OCI-LY7 (cell line): ENCODE measurements at regions not wholly inside any gene's neighbourhood (a gene's known extent, or its start where the extent isn't known, plus 50 kb on each side); places are given as distances from the start of the nearest gene placed in this dataset.

Experiments used
- BruUV-seq: library from RNA; stranded (reverse); fragments of 400-500 nt; replicated peaks from 2 replicates; lab custom pipeline; 2021; lab: Mats Ljungman, UMichigan
- CTCF ChIA-PET: fragments of 300-600 bp; sonication (Branson Sonifier 250); formaldehyde crosslinking; loops from one replicate; lab custom pipeline; 2022; ENCODE audit warnings: antibody characterized with exemption; ENCODE audit not compliant: unreplicated experiment; lab: Charles Lee
- POLR2A ChIA-PET: fragments of 300-600 bp; sonication (Branson Sonifier 250); formaldehyde crosslinking; loops from one replicate; lab custom pipeline; 2022; ENCODE audit warnings: antibody characterized with exemption; lab: Charles Lee
- DNase-seq: peaks from one replicate; pipeline ENCODE4 v3.0.0-alpha.2; 2015; ENCODE audit warnings: low spot score
- H2AFZ ChIP-seq: fragments of 200-600 bp; sonication (generic), shearing (Covaris generic); 2 replicates; pipeline ENCODE4 v1.6.1; 2014; ENCODE audit warnings: mild to moderate bottlenecking, antibody characterized with exemption, low read length, moderate library complexity
- H3K27ac ChIP-seq: fragments of 200-600 bp; sonication (generic); 2 replicates; pipeline ENCODE4 v1.5.1; 2014; ENCODE audit warnings: mixed run types, low read depth, mild to moderate bottlenecking, moderate library complexity, low read length, inconsistent platforms; ENCODE audit not compliant: poor library complexity, severe bottlenecking
- H3K36me3 ChIP-seq: fragments of 200-600 bp; sonication (generic); 2 replicates; pipeline ENCODE4 v1.6.1; 2014; ENCODE audit warnings: mild to moderate bottlenecking, antibody characterized with exemption, low read length, moderate library complexity, mixed read lengths; ENCODE audit not compliant: insufficient read depth
- H3K4me1 ChIP-seq: fragments of 200-600 bp; sonication (generic); 2 replicates; pipeline ENCODE4 v1.5.1; 2014; ENCODE audit warnings: mild to moderate bottlenecking, low read length; ENCODE audit not compliant: insufficient read depth, poor library complexity, severe bottlenecking
- H3K4me2 ChIP-seq: fragments of 200-600 bp; sonication (generic); 2 replicates; pipeline ENCODE4 v1.6.1; 2014; ENCODE audit warnings: mild to moderate bottlenecking, low read length
- H3K4me3 ChIP-seq: fragments of 200-600 bp; sonication (generic); 2 replicates; pipeline ENCODE4 v1.5.1; 2014; ENCODE audit warnings: mild to moderate bottlenecking, low read depth, low read length; ENCODE audit not compliant: poor library complexity, severe bottlenecking
- H3K79me2 ChIP-seq: fragments of 200-600 bp; sonication (generic); 2 replicates; pipeline ENCODE4 v1.6.1; 2016; ENCODE audit warnings: low read depth, mild to moderate bottlenecking, low read length, moderate library complexity, mixed read lengths; ENCODE audit not compliant: insufficient read depth
- H3K9me2 ChIP-seq: fragments of 200-600 bp; sonication (generic); 2 replicates; pipeline ENCODE4 v1.6.1; 2016; ENCODE audit warnings: mild to moderate bottlenecking, low read length, mixed read lengths; ENCODE audit not compliant: insufficient read depth
- H3K9me3 ChIP-seq: fragments of 200-600 bp; sonication (generic); 2 replicates; pipeline ENCODE4 v1.6.1; 2014; ENCODE audit warnings: mild to moderate bottlenecking, mixed run types, low read length, mixed read lengths
- H4K20me1 ChIP-seq: fragments of 200-600 bp; sonication (generic); 2 replicates; pipeline ENCODE4 v1.6.1; 2014; ENCODE audit warnings: mild to moderate bottlenecking, antibody characterized with exemption, low read length, moderate library complexity, mixed read lengths; ENCODE audit not compliant: insufficient read depth
- EZH2phosphoT487 ChIP-seq: fragments of 200-600 bp; sonication (generic); IDR thresholded peaks from 2 replicates; pipeline ENCODE4 v1.6.1; 2018; ENCODE audit warnings: low read depth, borderline replicate concordance, mild to moderate bottlenecking, mixed run types, antibody characterized with exemption, low read length, moderate library complexity, mixed read lengths
- intact Hi-C: fragments of 100-400 bp; cut with micrococcal nuclease; formaldehyde crosslinking; loops from one replicate; pipeline ENCODE4 v1.10.0; 2022; ENCODE audit not compliant: unreplicated experiment
- TF ChIP-seq, protein P1 (sequence below): fragments of 200-600 bp; sonication (generic); conservative IDR thresholded peaks from 2 replicates; pipeline ENCODE4 v1.5.1; 2014; ENCODE audit warnings: mild to moderate bottlenecking, antibody characterized with exemption, low read length, moderate library complexity, mixed read lengths

DNA sequence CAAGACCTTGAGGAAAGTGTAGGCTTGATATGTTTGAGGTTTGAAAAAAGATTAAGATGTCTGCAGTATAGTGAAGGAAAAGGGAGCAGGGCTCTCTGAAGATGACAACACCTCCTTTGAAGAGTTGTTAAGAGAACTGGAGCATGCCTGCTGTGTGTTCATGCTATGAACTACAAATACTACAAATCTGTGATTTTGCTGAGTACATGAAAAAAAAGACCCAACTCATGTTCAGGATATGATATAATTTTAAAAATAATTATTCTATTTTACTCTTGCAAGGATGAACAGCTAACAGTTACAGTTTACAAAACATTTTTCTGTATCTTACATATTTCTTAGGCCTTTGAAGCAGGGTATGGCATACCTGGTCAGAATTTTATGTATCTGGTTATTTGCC, 305.4 kb upstream of the CWC22 start:
- ChIA-PET POLR2A (interaction anchor here (0.5 to 0.6 kb wide), 2 partner anchors 124 to 1142 kb away, joined by 3 read pairs; no protein-coding TSS in a partner anchor), CTCF (no interaction called here)
- no peak overlapping the region for H2AFZ ChIP-seq
- TF ChIP-seq, protein P1, sequence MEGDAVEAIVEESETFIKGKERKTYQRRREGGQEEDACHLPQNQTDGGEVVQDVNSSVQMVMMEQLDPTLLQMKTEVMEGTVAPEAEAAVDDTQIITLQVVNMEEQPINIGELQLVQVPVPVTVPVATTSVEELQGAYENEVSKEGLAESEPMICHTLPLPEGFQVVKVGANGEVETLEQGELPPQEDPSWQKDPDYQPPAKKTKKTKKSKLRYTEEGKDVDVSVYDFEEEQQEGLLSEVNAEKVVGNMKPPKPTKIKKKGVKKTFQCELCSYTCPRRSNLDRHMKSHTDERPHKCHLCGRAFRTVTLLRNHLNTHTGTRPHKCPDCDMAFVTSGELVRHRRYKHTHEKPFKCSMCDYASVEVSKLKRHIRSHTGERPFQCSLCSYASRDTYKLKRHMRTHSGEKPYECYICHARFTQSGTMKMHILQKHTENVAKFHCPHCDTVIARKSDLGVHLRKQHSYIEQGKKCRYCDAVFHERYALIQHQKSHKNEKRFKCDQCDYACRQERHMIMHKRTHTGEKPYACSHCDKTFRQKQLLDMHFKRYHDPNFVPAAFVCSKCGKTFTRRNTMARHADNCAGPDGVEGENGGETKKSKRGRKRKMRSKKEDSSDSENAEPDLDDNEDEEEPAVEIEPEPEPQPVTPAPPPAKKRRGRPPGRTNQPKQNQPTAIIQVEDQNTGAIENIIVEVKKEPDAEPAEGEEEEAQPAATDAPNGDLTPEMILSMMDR = no peak
- no peak for TF ChIP-seq EZH2phosphoT487
- no TSS peak for BruUV-seq
- no peaks in the 10 kb centered on the region for H3K9me3 ChIP-seq
- no peaks in the 10 kb centered on the region for H3K4me1 ChIP-seq
- no peak overlapping the region for H3K27ac ChIP-seq
- no peak overlapping the region for H3K4me3 ChIP-seq
- no peak overlapping the region for H3K4me2 ChIP-seq
- no peak for DNase-seq
- no peaks in the 10 kb centered on the region for H3K79me2 ChIP-seq
- intact Hi-C loops = no loop called here
- no peaks in the 10 kb centered on the region for H4K20me1 ChIP-seq
- no peaks in the 10 kb centered on the region for H3K36me3 ChIP-seq
- H3K9me2 ChIP-seq = no peaks in the 10 kb centered on the region

DNA sequence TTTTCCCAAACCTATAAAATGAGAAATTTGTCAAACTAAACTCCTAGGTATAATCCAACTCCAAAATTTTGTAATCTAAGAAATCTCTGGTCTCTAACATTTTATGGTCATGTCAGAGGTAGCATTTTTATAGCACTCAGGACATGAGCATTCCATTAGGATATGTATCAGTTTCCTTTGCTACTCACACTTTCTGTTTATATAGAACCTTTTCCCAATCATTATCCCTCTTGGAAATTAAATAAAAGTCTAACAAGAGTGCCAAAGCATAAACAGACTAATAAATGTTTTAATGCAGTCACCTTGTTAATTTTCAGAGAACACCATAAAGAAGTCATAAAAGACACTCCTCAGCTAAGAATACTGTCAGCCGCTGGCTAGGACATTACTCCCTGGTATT, 300.0 kb upstream of the CWC22 start:
- BruUV-seq = no TSS peak
- Histone ChIP-seq H3K79me2 (no peaks in the 10 kb centered on the region), H2AFZ (no peak overlapping the region), H3K9me3 (no peaks in the 10 kb centered on the region), H3K36me3 (no peaks in the 10 kb centered on the region), H3K4me1 (no peaks in the 10 kb centered on the region), H3K4me3 (no peak overlapping the region), H4K20me1 (no peaks in the 10 kb centered on the region), H3K27ac (no peak overlapping the region), H3K4me2 (no peak overlapping the region), H3K9me2 (no peaks in the 10 kb centered on the region)
- DNase-seq = no peak
- ChIA-PET POLR2A (no interaction called here), CTCF (no interaction called here)
- TF ChIP-seq, protein P1 = no peak
- no peak for TF ChIP-seq EZH2phosphoT487
- intact Hi-C loops = no loop called here

DNA sequence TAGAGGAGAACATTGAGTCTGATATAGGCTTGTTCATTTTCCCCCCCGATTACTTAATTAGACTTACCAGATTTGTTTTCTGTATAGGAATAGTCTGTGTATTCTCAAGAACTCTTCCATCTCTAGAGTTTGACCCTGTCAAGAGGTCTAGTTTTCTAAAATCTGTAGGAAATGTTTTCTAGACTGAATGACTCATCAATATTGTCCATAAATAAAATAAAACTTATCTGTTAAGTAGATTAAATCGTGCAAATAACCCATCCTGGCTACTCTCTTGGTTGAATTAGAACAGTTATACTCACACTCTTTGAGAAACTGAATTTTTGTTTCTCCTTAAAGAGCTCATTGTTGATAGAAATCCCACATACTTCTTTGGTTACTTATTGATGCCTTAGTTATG, 299.2 kb upstream of the CWC22 start:
- no peaks in the 10 kb centered on the region for H3K36me3 ChIP-seq
- ChIA-PET POLR2A (interaction anchor here (0.6 kb wide), 1 partner anchor 894 kb away, joined by 3 read pairs; no protein-coding TSS in a partner anchor), CTCF (no interaction called here)
- H3K27ac ChIP-seq = no peak overlapping the region
- no peaks in the 10 kb centered on the region for H3K79me2 ChIP-seq
- intact Hi-C loops = no loop called here
- TF ChIP-seq, protein P1 = no peak
- TF ChIP-seq EZH2phosphoT487 = no peak
- no peaks in the 10 kb centered on the region for H4K20me1 ChIP-seq
- DNase-seq = no peak
- no peaks in the 10 kb centered on the region for H3K9me3 ChIP-seq
- H3K4me3 ChIP-seq = no peak overlapping the region
- BruUV-seq = no TSS peak
- H3K4me1 ChIP-seq = no peaks in the 10 kb centered on the region
- H3K4me2 ChIP-seq = no peak overlapping the region
- no peaks in the 10 kb centered on the region for H3K9me2 ChIP-seq
- H2AFZ ChIP-seq = no peak overlapping the region
